ENCODE measurements at regions not wholly inside any gene's neighbourhood (a gene's known extent, or its start where the extent isn't known, plus 50 kb on each side); places are given as distances from the start of the nearest gene placed in this dataset.

GRCh38 chr6:167515873-167516507, 191.1 kb downstream of the TTLL2 start:
- no peak for DNase-seq

GRCh38 chr6:167517254-167517916, 192.5 kb downstream of the TTLL2 start:
- DNase-seq: no peak

GRCh38 chr6:167523426-167523825, 198.5 kb downstream of the TTLL2 start:
- no peak for DNase-seq

GRCh38 chr6:167524261-167525111, 199.6 kb downstream of the TTLL2 start:
- no peak for DNase-seq

GRCh38 chr6:167525774-167526173, 200.9 kb downstream of the TTLL2 start:
- DNase-seq: no peak

GRCh38 chr6:167526465-167527368, 201.8 kb downstream of the TTLL2 start:
- DNase-seq: no peak

- no peak for DNase-seq
Measured at GRCh38 chr6:167528239-167528638, 203.4 kb downstream of the TTLL2 start.

- no peak for DNase-seq
Measured at GRCh38 chr6:167528976-167529375, 204.1 kb downstream of the TTLL2 start.

- peak; percentile 63 for DNase-seq
Measured at GRCh38 chr6:167529444-167530335, 204.8 kb downstream of the TTLL2 start.

- no peak for DNase-seq
Measured at GRCh38 chr6:167530951-167531350, 206.1 kb downstream of the TTLL2 start.

- no peak for DNase-seq
Measured at GRCh38 chr6:167532410-167533288, 207.8 kb downstream of the TTLL2 start.

GRCh38 chr6:167533851-167534250, 209.0 kb downstream of the TTLL2 start:
- no peak for DNase-seq

GRCh38 chr6:167537816-167538215, 212.9 kb downstream of the TTLL2 start:
- no peak for DNase-seq

- no peak for DNase-seq
Measured at GRCh38 chr6:167538746-167539145, 213.9 kb downstream of the TTLL2 start.

GRCh38 chr6:167540796-167541195, 215.9 kb downstream of the TTLL2 start:
- no peak for DNase-seq

GRCh38 chr6:167541544-167541943, 216.7 kb downstream of the TTLL2 start:
- DNase-seq: no peak

GRCh38 chr6:167543602-167544497, 219.0 kb downstream of the TTLL2 start:
- no peak for DNase-seq

- no peak for DNase-seq
Measured at GRCh38 chr6:167546611-167547327, 221.9 kb downstream of the TTLL2 start.
